Glutamatergic neuron (in vitro differentiated cells): ENCODE measurements at regions not wholly inside any gene's neighbourhood (a gene's known extent, or its start where the extent isn't known, plus 50 kb on each side); places are given as distances from the start of the nearest gene placed in this dataset.

Source experiments
- DNase-seq: peaks from one replicate; pipeline ENCODE4 v3.0.0; 2022
- H3K27ac Mint-ChIP-seq: one replicate; pipeline ENCODE4 v1.8.0; 2020; ENCODE audit warnings: mild to moderate bottlenecking, mixed read lengths, inconsistent platforms; ENCODE audit not compliant: unreplicated experiment
- H3K27me3 Mint-ChIP-seq: one replicate; pipeline ENCODE4 v1.8.0; 2020; ENCODE audit warnings: mild to moderate bottlenecking, moderate library complexity, mixed read lengths, inconsistent platforms; ENCODE audit not compliant: unreplicated experiment
- H3K36me3 Mint-ChIP-seq: one replicate; pipeline ENCODE4 v1.8.0; 2020; ENCODE audit warnings: mild to moderate bottlenecking, mixed read lengths, inconsistent platforms; ENCODE audit not compliant: unreplicated experiment
- H3K4me1 Mint-ChIP-seq: one replicate; pipeline ENCODE4 v1.8.0; 2020; ENCODE audit warnings: mild to moderate bottlenecking, low read depth, mixed read lengths, inconsistent platforms; ENCODE audit not compliant: unreplicated experiment
- H3K4me3 Mint-ChIP-seq: one replicate; pipeline ENCODE4 v1.8.0; 2020; ENCODE audit warnings: mild to moderate bottlenecking, mixed read lengths, inconsistent platforms; ENCODE audit not compliant: unreplicated experiment
- H3K9me3 Mint-ChIP-seq: one replicate; pipeline ENCODE4 v1.8.0; 2020; ENCODE audit warnings: mild to moderate bottlenecking, moderate library complexity, mixed read lengths, inconsistent platforms; ENCODE audit not compliant: unreplicated experiment
- CTCF ChIP-seq: fragments of 200-600 bp; sonication (generic); IDR thresholded peaks from one replicate; pipeline ENCODE4 v1.5.0; 2021; ENCODE audit not compliant: partially characterized antibody, unreplicated experiment

- Mint-ChIP-seq H3K9me3 (peaks cover 4% of the 10 kb centered on the region), H3K4me3 (no peak overlapping the region), H3K27ac (no peak overlapping the region), H3K27me3 (peaks cover 2% of the 10 kb centered on the region), H3K36me3 (no peaks in the 10 kb centered on the region), H3K4me1 (peaks cover 25% of the 10 kb centered on the region)
- no peak for DNase-seq
- no peak for TF ChIP-seq CTCF
Observed at GRCh38 chr3:182612332-182612731, 181.0 kb upstream of the ATP11B start.

GRCh38 chr3:182617500-182617899 is 175.8 kb upstream of the ATP11B start:
- no peak for TF ChIP-seq CTCF
- H3K4me1 Mint-ChIP-seq = peaks cover 21% of the 10 kb centered on the region
- H3K36me3 Mint-ChIP-seq = no peaks in the 10 kb centered on the region
- no peak for DNase-seq
- peaks cover 1% of the 10 kb centered on the region for H3K27me3 Mint-ChIP-seq
- H3K9me3 Mint-ChIP-seq = peaks cover 4% of the 10 kb centered on the region
- no peak overlapping the region for H3K27ac Mint-ChIP-seq
- no peak overlapping the region for H3K4me3 Mint-ChIP-seq

- no peaks in the 10 kb centered on the region for H3K36me3 Mint-ChIP-seq
- peaks cover 1% of the 10 kb centered on the region for H3K27me3 Mint-ChIP-seq
- DNase-seq = no peak
- no peak overlapping the region for H3K27ac Mint-ChIP-seq
- TF ChIP-seq CTCF = no peak
- peaks cover 4% of the 10 kb centered on the region for H3K9me3 Mint-ChIP-seq
- H3K4me1 Mint-ChIP-seq = peaks cover 21% of the 10 kb centered on the region
- no peak overlapping the region for H3K4me3 Mint-ChIP-seq
Observed at GRCh38 chr3:182618085-182618732, 175.1 kb upstream of the ATP11B start.

GRCh38 chr3:182618981-182619591 is 174.2 kb upstream of the ATP11B start:
- Mint-ChIP-seq H3K27me3 (peaks cover 1% of the 10 kb centered on the region), H3K9me3 (no peaks in the 10 kb centered on the region), H3K4me3 (no peak overlapping the region), H3K4me1 (peaks cover 21% of the 10 kb centered on the region), H3K27ac (no peak overlapping the region), H3K36me3 (no peaks in the 10 kb centered on the region)
- no peak for TF ChIP-seq CTCF
- DNase-seq = no peak

- peaks cover 1% of the 10 kb centered on the region for H3K27me3 Mint-ChIP-seq
- no peak overlapping the region for H3K4me3 Mint-ChIP-seq
- TF ChIP-seq CTCF = no peak
- no peaks in the 10 kb centered on the region for H3K9me3 Mint-ChIP-seq
- H3K27ac Mint-ChIP-seq = no peak overlapping the region
- H3K36me3 Mint-ChIP-seq = no peaks in the 10 kb centered on the region
- DNase-seq = no peak
- H3K4me1 Mint-ChIP-seq = peaks cover 17% of the 10 kb centered on the region
Observed at GRCh38 chr3:182620723-182621434, 172.4 kb upstream of the ATP11B start.
